CD14-positive monocyte (primary cell): ENCODE measurements at regions not wholly inside any gene's neighbourhood (a gene's known extent, or its start where the extent isn't known, plus 50 kb on each side); places are given as distances from the start of the nearest gene placed in this dataset.
"Not testable (repeated sequence)": the region's sequence is repeated elsewhere in the genome, so short reads cannot be mapped to it uniquely, and the experiment has no call there.

ENCODE experiments used
- DNase-seq, 3 donors: peaks; one replicate each; pipeline ENCODE4 v3.0.0-alpha.2; 2011 to 2022
- H2AFZ ChIP-seq: 2 replicates; pipeline ENCODE4 v1.6.0; 2012; ENCODE audit warnings: mild to moderate bottlenecking, low read depth, low read length, inconsistent platforms; ENCODE audit not compliant: insufficient read depth, poor library complexity, severe bottlenecking
- H3K27ac ChIP-seq, 2 donors: 1 replicate in 1 of 2; 2 replicates in 1 of 2; pipeline ENCODE4 v1.5.1; 2012 to 2013; ENCODE audit warnings: low read length in 2 of 2, control low read depth in 1 of 2, inconsistent platforms in 1 of 2, low read depth in 1 of 2, mild to moderate bottlenecking in 1 of 2
- H3K27me3 ChIP-seq, 2 donors: one replicate each; pipeline versions ENCODE4 v1.6.0 to v1.6.1; 2011 to 2013; ENCODE audit warnings: low read length in 2 of 2; ENCODE audit not compliant: control insufficient read depth in 2 of 2, insufficient read depth in 2 of 2
- H3K36me3 ChIP-seq, 2 donors: replicated peaks in 1 of 2; 1 replicate in 1 of 2; 2 replicates in 1 of 2; pipeline versions ENCODE4 v1.5.1 to v1.6.1; 2012 to 2013; ENCODE audit warnings: low read length in 2 of 2, control low read depth in 1 of 2, inconsistent platforms in 1 of 2, mild to moderate bottlenecking in 1 of 2; ENCODE audit not compliant: insufficient read depth in 2 of 2, control insufficient read depth in 1 of 2
- H3K4me1 ChIP-seq, 2 donors: 1 replicate in 1 of 2; 2 replicates in 1 of 2; pipeline versions ENCODE4 v1.5.1 to v1.6.1; 2012 to 2013; ENCODE audit warnings: low read length in 2 of 2, control low read depth in 1 of 2, inconsistent platforms in 1 of 2, mild to moderate bottlenecking in 1 of 2, moderate library complexity in 1 of 2; ENCODE audit not compliant: insufficient read depth in 2 of 2, control insufficient read depth in 1 of 2
- H3K4me2 ChIP-seq: replicated peaks from 2 replicates; pipeline ENCODE3; 2012; ENCODE audit warnings: low read length, moderate library complexity, mild to moderate bottlenecking; ENCODE audit not compliant: poor library complexity, severe bottlenecking; ENCODE audit errors: extremely low read depth
- H3K4me3 ChIP-seq, 3 experiments: fragments of 200-600 bp in 1 of 3; sonication (generic) in 1 of 3; replicated peaks in 1 of 3; 1 replicate in 2 of 3; 2 replicates in 1 of 3; pipeline ENCODE4 v1.5.1; 2011 to 2013; ENCODE audit warnings: low read length in 3 of 3, mild to moderate bottlenecking in 3 of 3, control low read depth in 2 of 3, low read depth in 2 of 3, inconsistent platforms in 1 of 3, moderate library complexity in 1 of 3
- H3K79me2 ChIP-seq: 2 replicates; pipeline ENCODE4 v1.6.0; 2012; ENCODE audit warnings: mild to moderate bottlenecking, control low read depth, inconsistent platforms, low read length, moderate library complexity; ENCODE audit not compliant: insufficient read depth
- H3K9ac ChIP-seq: 2 replicates; pipeline ENCODE4 v1.6.0; 2017; ENCODE audit warnings: low read length, mild to moderate bottlenecking; ENCODE audit not compliant: insufficient read depth, poor library complexity, severe bottlenecking
- H3K9me3 ChIP-seq, 2 donors: replicated peaks in 1 of 2; 1 replicate in 1 of 2; 2 replicates in 1 of 2; pipeline versions ENCODE4 v1.5.1 to v1.6.1; 2012 to 2013; ENCODE audit warnings: low read length in 2 of 2, control low read depth in 1 of 2; ENCODE audit not compliant: control insufficient read depth in 1 of 2, insufficient read depth in 1 of 2
- H4K20me1 ChIP-seq: 2 replicates; pipeline ENCODE4 v1.6.0; 2012; ENCODE audit warnings: mild to moderate bottlenecking, low read length, control low read depth, moderate library complexity; ENCODE audit not compliant: insufficient read depth
- H3K27ac Mint-ChIP-seq, 7 donors: one replicate each; pipeline ENCODE4 v1.8.0; 2020; ENCODE audit warnings: mild to moderate bottlenecking in 7 of 7, mixed read lengths in 7 of 7, moderate library complexity in 6 of 7, inconsistent platforms in 2 of 7
- H3K27me3 Mint-ChIP-seq, 3 donors: one replicate each; pipeline ENCODE4 v1.8.0; 2021 to 2022; ENCODE audit warnings: low read depth in 3 of 3, mild to moderate bottlenecking in 3 of 3, mixed read lengths in 3 of 3, moderate library complexity in 3 of 3, inconsistent platforms in 1 of 3
- H3K36me3 Mint-ChIP-seq, 2 donors: one replicate each; pipeline ENCODE4 v1.8.0; 2020; ENCODE audit warnings: mixed read lengths in 2 of 2, inconsistent platforms in 1 of 2, mild to moderate bottlenecking in 1 of 2
- H3K4me1 Mint-ChIP-seq: one replicate; pipeline ENCODE4 v1.8.0; 2020; ENCODE audit warnings: mild to moderate bottlenecking, mixed read lengths
- H3K4me3 Mint-ChIP-seq, 2 donors: one replicate each; pipeline ENCODE4 v1.8.0; 2020; ENCODE audit warnings: mild to moderate bottlenecking in 2 of 2, mixed read lengths in 2 of 2, moderate library complexity in 1 of 2
- H3K9me3 Mint-ChIP-seq, 7 donors: one replicate each; pipeline ENCODE4 v1.8.0; 2020 to 2022; ENCODE audit warnings: mixed read lengths in 7 of 7, mild to moderate bottlenecking in 6 of 7, moderate library complexity in 6 of 7, inconsistent platforms in 2 of 7
- CTCF ChIP-seq: fragments of 200-600 bp; IDR thresholded peaks from one replicate; pipeline ENCODE4 v1.8.0; 2022; ENCODE audit warnings: antibody characterized with exemption, mild to moderate bottlenecking
- WGBS: methylation state at CpG from one replicate; pipeline ENCODE4 v1.1.5; 2013; ENCODE audit warnings: missing lambda C conversion rate; ENCODE audit not compliant: insufficient coverage; 5-methylcytosine and 5-hydroxymethylcytosine counted together
- intact Hi-C, 2 donors: fragments of 100-400 bp; cut with micrococcal nuclease; formaldehyde crosslinking; loops; one replicate each; pipeline versions ENCODE4 v1.15.0 to v1.15.1; 2023

GRCh38 chr4:42252315-42252714 is 99.9 kb upstream of the BEND4 start:
- no peak for TF ChIP-seq CTCF
- 100% methylated on average over 2 of the region's 3 CpGs for WGBS
- Histone ChIP-seq H3K79me2 (no peaks in the 10 kb centered on the region), H3K9ac (no peak overlapping the region), H4K20me1 (no peaks in the 10 kb centered on the region), H2AFZ (no peak overlapping the region), H3K4me2 (no peak overlapping the region), H3K4me3 (no peak overlapping the region), H3K27ac (no peak overlapping the region), H3K27me3 (no peaks in the 10 kb centered on the region), H3K9me3 (no peaks in the 10 kb centered on the region), H3K36me3 (no peaks in the 10 kb centered on the region), H3K4me1 (no peaks in the 10 kb centered on the region)
- Mint-ChIP-seq H3K9me3 (peaks cover 0 to 3% (median 0%) of the 10 kb centered on the region in 7 donors), H3K27ac (no peak overlapping the region), H3K27me3 (peaks cover 0 to 4% (median 0%) of the 10 kb centered on the region in 3 donors), H3K4me3 (no peak overlapping the region), H3K4me1 (no peaks in the 10 kb centered on the region), H3K36me3 (no peaks in the 10 kb centered on the region)
- DNase-seq, result no peak
- intact Hi-C loops, result no loop called here

- not testable (repeated sequence) for H3K27ac Mint-ChIP-seq
Observed at GRCh38 chr4:42257645-42258044, 105.2 kb upstream of the BEND4 start.

More at GRCh38 chr4:42257645-42258044, 105.2 kb upstream of the BEND4 start:
- H3K79me2 ChIP-seq, H3K27me3 Mint-ChIP-seq, H3K4me1 ChIP-seq, H3K36me3 Mint-ChIP-seq, H3K4me3 Mint-ChIP-seq, H3K9ac ChIP-seq, H4K20me1 ChIP-seq, H3K27me3 ChIP-seq, DNase-seq, H3K9me3 ChIP-seq, intact Hi-C loops, H3K9me3 Mint-ChIP-seq, H3K36me3 ChIP-seq, H3K4me2 ChIP-seq, H2AFZ ChIP-seq, H3K27ac ChIP-seq, H3K4me1 Mint-ChIP-seq, H3K4me3 ChIP-seq: not testable (repeated sequence)
- 100% methylated on average over 1 of the region's 6 CpGs for WGBS
